Epithelial cell of prostate (primary cell): ENCODE measurements at regions not wholly inside any gene's neighbourhood (a gene's known extent, or its start where the extent isn't known, plus 50 kb on each side); places are given as distances from the start of the nearest gene placed in this dataset.
"Not testable (repeated sequence)": the region's sequence is repeated elsewhere in the genome, so short reads cannot be mapped to it uniquely, and the experiment has no call there.

ENCODE experiments used
- DNase-seq: peaks from one replicate; pipeline ENCODE4 v3.0.0-alpha.2; 2011; ENCODE audit warnings: low read depth, low spot score
- H3K27ac ChIP-seq: fragments of 450-650 bp; 2 replicates; pipeline ENCODE4 v1.5.1; 2017; ENCODE audit warnings: mild to moderate bottlenecking

DNA sequence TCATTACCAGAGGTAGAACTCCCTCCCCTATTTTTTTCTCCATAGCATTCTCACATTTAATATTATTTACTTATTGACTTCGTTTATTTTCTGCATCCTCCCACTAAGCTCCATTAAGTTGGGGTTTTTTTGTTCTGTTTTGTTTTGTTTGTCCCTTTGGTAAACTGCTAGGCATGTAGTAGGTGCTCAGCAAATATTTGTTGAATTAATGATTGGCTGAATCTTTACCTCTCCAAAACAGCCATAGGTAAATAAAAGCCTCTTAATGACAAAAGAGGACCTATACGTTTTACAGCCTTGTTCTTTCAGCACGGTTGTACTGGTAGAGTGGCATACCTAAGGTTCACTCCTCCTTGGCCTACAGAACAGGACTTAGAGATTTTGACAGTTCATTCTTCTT lies 52.0 kb downstream of the PRORP start:
- no peak for DNase-seq
- no peak overlapping the region for H3K27ac ChIP-seq

DNA sequence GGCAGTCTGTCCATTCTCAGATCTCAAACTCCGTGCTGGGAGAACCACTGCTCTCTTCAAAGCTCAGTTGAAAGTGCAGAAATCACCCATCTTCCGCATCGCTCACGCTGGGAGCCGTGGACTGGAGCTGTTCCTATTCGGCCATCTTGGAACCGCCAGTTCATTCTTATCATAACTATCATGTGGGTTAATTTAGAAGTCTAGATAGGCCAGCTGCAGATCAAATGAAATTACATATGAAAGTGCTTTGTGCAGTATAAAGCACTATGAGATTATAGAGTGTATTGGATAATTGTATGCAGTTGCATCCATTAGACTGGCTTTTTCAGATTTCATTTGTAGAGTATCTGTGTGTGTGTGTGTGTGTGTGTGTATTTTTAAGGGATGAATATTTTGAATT lies 57.8 kb downstream of the PRORP start:
- H3K27ac ChIP-seq = no peak overlapping the region
- no peak for DNase-seq

DNA sequence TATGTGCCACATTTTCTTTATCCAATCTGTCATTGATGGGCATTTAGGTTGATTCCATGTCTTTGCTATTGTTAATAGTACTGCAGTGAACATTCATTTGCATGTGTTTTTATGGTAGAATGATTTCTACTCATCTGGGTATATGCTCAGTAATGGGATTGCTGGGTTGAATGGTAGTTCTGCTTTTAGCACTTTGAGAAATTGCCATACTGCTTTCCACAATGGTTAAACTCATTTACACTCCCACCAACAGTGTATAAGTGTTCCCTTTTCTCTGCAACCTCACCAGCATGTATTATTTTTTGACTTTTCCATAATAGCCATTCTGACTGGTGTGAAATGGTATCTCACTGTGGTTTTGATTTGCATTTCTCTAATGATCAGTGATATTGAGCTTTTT lies 62.5 kb downstream of the PRORP start:
- DNase-seq, H3K27ac ChIP-seq: not testable (repeated sequence)

DNA sequence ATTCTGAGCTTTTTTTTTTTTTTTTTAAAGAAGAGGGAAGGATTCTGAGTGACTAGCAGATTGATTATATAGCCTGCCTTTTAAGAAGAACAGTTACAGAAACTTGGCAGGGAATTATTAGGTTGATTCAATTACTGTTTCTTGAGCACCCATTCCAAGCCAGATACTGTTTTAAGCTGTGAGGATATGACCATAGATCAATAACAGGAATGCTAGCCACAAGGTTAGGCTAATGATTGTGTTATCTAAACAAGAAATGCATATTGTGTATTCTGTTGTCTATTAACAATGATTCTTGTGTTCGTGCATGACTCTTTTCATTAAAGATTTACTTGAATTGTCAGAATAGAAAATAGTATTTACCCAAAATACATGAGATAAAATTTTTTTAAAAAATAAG lies 67.1 kb downstream of the PRORP start:
- H3K27ac ChIP-seq = no peak overlapping the region
- no peak for DNase-seq

DNA sequence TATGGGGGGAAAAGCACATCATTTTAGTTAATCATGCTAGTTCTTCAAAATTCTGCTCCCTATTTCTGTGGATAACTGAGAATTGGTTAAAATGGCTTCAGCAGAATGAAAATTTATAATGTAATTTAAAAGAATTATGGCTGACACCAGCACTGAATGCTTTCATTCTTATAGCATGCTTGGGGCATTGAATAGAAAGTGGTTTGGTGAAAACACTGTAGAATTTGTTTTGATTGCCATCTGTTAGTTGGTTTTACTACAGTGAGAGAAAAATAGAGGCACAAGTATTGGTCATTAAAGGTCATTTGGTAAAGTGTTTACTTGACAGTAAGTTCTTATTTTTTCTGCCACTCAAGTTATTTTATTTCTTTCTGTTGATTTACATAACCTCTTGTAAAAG lies 70.8 kb downstream of the PRORP start:
- H3K27ac ChIP-seq = no peak overlapping the region
- DNase-seq = no peak

DNA sequence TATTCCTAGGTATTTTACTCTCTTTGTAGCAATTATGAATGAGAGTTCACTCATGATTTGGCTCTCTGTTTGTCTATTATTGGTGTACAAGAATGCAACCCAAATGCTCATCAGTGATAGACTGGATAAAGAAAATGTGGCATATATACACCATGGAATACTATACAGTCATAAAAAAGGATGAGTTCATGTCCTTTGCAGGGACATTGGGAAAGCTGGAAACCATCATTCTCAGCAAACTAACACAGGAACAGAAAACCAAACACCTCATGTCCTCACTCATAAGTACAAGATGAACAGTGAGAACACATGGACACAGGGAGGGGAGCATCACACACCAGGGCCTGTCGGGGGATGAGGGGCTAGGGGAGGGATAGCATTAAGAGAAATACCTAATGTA lies 71.8 kb downstream of the PRORP start:
- H3K27ac ChIP-seq, DNase-seq: not testable (repeated sequence)

DNA sequence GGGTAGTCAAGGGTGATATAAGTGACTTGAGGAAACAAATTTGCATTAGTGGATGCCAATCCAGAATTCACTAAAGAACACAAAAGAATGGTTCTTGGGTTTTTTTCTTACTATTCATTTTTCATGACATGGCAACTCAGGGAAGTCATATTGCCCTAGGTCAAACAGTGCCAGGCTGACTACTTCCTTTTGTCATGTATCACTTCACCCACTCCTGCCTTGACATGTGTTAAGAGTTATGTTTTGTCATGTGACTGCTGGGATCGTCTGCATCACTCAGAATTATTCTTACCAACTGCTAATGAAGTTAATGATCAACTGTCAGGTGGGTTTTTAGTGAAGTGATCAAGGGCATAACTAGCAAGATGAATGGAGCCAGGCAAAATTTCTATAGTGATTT lies 74.2 kb downstream of the PRORP start:
- peak overlapping the region; percentile 29 for H3K27ac ChIP-seq
- no peak for DNase-seq

DNA sequence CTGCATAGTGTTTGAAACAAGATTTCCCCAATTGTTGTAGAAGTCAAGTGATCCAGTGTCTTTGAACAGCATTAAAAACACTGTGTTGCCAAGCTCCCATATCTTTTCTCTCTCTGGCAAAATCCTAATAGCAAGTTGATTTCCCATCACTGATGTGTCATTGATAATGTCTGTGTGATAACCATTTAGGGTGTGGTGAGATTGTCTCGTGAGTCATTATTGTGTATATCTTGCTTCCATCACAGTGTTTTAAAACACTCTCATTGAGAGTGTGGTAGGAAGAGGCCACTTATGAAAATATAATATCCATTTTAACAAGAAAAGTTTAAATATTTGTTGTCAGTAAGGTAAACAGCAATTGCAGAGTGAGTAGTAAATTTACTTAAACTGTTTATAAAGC lies 74.7 kb downstream of the PRORP start:
- H3K27ac ChIP-seq = peak overlapping the region; percentile 29
- DNase-seq = no peak

DNA sequence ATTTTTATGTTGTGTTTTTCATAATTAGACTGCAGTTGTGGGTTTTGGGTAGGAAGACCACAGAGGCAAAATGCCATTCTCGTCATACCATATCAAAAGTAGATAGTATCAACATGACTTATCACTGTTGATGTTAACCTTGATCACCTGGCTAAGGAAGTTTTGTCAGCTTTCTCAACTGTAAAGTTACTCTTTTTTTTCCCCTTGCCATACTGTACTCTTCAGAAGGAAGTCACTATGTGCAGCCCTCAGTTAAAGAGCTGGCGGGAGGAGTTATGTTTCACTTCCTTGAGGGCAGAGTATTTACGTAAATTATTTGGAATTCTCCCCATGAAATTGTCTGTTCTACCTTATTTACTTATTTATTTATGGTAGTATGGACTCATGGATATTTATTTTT lies 78.7 kb downstream of the PRORP start:
- no peak overlapping the region for H3K27ac ChIP-seq
- no peak for DNase-seq

DNA sequence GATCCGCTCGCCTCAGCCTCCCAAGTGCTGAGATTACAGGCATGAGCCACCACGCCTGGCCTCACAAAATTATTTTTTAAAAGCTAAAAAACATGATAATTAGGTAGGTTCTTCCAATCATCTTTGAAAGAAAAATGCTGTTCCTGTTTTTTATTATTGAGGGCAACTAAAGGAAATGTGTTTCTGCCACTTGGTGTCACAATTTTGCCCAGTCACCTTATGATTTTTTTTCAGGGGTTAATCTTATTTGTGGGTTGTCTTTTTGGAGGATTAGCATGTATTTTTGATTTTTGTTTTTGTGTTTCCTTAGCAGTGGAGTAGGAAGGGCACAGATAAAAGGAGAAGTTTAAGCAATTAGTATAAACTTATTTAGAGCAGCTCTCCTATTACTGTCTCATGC lies 79.8 kb downstream of the PRORP start:
- DNase-seq = no peak
- no peak overlapping the region for H3K27ac ChIP-seq

DNA sequence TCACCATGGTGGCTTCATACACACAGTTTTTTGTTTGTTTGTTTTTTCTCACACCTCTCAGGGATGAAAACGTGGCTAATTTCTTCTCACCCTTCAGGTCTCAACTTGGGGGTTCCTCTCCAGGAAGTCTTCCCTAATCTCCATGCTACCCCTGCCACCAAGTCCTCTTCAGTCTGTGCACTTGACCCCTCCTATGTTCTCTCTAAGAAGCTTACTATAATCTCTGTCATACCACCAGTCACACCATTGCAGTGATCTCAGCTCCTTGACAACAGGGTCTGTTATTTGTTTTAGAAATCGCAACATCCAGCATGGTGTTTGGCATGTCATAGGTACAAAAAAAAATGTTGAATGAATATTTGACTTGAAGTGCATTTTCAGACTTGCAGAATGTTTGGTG lies 83.4 kb downstream of the PRORP start:
- no peak overlapping the region for H3K27ac ChIP-seq
- no peak for DNase-seq

DNA sequence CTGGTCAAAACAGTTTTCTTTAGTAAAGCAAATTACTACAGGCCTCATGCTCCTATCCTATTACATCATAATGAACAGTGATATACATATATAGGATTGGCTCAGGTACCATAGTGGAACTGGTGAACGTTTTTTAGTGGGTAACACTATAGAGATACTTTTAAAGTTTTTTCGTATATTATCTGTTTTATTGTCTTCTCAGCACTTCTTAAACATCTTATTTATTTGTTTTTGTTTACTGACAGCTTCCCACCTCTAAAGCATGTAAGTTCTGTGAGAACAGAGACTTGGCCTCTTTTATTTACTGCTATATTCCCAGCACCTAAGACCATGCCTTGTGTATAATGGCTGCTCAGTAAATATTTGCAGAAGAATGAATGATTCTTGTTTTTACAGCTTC lies 81.1 kb upstream of the PSMA6 start:
- DNase-seq = no peak

DNA sequence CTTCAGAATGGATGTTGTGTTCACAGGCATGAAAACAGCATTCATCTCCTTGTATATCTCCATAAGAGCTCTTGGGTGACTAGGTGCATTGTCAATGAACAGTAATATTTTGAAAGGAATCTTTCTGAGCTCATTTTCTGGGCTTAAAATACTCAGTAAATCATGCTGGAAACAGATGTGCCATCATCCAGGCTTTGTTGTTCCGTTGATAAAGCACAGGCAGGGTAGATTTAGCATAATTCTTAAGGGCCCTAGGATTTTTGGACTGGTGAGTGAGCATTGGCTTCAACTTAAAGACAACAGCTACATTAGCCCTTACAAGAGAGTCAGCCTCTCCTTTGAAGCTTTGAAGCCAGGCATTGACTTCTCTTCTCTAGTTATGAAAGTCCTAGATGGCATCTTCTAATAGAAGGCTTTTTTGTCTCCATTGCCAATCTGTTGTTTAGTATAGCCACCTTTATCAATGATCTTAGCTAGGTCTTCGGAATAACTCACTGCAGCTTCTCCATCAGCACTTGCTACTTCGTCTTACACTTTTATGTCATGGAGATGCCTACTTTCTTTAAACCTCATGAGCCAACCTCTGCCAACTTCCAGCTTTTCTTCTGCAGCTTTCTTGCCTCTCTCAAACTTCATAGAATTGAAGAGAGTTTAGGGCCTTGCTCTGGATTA lies 79.6 kb upstream of the PSMA6 start:
- DNase-seq = no peak
- peak overlapping the region; percentile 91 for H3K27ac ChIP-seq

More for the DNA sequence above, 81.1 kb upstream of the PSMA6 start:
- H3K27ac ChIP-seq = no peak overlapping the region

DNA sequence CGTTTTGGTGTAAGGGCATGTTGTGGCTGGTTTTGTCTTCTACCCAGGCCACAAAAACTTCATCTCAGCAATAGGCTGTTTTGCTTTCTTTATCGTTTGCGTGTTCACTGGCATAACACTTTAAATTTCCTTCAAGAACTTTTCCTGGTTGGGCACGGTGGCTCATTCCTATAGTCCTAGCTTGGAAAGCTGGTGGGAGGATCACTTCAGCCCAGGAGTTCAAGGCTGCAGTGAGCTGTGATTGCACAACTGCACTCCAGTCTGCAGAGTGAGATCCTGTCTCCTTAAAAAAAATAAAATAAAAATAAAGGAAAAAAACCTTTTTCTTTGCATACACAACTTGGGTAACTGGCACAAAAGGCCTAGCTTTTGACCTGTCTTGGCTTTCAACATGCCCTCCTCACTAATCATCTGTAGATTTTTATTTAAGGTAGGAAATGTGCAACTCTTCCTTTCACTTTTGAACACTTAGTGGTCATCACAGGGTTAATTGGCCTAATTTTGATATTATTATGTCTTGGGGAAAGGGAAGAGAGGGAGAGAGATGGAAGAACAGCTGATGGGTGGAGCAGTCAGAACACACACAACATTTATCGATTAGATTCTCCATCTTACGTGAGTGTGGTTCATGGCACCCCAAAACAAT lies 78.9 kb upstream of the PSMA6 start:
- H3K27ac ChIP-seq = peak overlapping the region; percentile 91
- DNase-seq = no peak

DNA sequence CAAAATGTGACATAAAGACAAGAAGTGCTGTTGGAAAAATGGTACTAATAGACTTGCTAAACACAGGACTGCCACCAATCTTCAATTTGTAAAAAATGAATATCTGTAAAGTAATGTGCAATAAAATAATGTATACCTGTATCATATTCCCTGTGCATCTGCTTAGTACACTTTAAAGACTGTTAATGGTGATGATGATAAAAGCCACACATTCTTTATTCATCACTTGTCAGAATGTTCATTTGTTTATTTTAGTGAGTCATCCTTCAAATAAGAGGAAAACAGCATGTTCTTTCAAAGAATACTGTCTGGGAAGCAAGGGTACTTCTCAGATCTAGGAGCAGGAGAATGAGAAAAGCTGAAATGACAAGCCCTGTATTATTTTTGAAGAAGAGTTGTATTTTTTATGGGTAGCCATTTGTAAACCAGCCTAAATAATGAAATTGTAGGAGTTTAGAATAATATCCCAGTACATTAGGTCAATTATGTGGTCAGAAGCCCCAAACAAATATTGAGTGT lies 78.3 kb upstream of the PSMA6 start:
- H3K27ac ChIP-seq = peak overlapping the region; percentile 91
- no peak for DNase-seq

DNA sequence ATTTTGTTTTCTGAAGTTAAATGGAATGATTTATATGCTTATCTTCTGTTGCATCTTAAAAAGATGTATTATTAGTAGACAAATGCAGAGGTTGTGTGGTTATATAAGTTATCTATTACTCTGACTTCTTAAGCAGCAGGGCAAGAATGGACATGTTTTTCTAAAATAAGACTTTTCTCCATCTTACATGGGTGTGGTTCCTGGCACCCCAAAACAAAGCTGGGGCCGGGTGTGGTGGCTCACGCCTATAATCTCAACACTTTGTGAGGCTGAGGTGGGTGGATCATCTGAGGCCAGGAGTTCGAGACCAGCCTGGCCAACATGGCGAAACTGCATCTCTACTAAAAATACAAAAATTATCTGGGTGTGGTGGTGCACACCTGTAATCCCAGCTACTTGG lies 77.8 kb upstream of the PSMA6 start:
- H3K27ac ChIP-seq = peak overlapping the region; percentile 91
- DNase-seq = peak; percentile 73

DNA sequence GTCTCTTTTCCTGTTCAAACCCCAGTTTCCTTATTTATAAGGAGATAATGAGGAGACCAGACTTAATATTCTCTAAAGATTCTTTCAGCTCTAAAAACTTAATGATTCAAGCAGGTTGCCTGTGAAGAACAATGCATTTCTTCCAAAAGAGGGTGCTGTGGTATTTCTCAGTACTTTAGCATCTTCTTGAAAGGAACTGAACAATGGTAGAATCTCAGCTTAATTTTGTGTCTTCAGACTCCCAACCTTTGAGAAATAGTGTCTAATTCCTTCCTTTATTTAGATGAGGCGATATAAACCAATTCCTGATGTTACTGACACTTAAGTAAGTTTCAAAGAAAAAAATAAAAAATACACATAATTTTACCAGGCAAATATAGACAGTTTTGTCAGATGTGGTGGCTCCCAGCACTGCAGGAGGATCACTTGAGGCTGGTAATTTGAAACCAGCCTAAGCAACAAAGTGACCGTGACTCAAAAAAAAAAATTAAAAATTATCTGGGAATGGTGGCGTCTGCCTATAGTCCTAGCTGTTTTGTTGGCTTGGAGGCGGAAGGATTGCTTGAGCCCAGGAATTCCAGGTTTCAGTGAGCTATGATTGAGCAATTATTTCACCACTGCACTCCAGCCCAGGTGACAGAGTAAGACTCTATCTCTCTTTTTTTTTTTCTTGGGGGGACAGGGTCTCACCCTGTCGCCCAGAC lies 76.9 kb upstream of the PSMA6 start:
- DNase-seq = no peak

DNA sequence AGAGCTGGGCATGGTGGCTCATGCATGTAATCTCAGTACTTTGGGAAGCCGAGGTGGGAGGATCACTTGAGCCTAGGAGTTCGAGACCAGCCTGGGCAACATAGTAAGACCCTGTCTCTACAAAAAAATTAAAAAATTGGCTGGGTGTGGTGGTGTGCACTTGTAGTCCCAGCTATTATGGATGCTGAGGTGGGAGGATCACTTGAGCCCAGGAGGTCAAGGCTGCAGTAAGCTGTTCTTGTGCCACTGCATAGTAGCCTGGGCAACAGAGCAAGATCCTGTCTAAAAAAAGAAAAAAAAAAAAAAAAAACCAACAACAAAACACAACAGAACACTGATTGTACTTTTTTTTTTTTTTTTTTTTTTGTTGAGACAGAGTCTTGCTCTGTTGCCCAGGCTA lies 74.0 kb upstream of the PSMA6 start:
- H3K27ac ChIP-seq, DNase-seq: not testable (repeated sequence)

More for the DNA sequence above, 76.9 kb upstream of the PSMA6 start:
- peak overlapping the region; percentile 91 for H3K27ac ChIP-seq

DNA sequence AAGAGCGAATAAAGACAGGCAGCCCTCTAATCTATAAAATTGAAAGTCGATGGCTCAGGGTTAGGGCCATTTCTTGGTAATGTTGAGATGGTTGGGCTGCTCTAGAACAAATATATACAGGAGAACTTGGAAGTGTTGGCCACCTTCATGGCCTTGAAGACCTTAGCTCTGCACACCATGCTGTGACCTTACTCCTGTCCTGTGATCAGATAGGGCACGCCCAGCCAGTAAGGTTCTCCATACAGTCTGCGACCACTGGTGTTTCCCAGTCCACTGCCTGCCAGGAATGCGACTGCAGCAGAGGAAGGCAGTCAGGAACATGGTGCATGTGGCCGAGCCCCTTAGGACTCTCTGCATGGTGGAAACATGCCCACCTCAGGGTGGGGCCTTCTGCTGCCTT lies 73.2 kb upstream of the PSMA6 start:
- DNase-seq = no peak
- H3K27ac ChIP-seq = no peak overlapping the region

DNA sequence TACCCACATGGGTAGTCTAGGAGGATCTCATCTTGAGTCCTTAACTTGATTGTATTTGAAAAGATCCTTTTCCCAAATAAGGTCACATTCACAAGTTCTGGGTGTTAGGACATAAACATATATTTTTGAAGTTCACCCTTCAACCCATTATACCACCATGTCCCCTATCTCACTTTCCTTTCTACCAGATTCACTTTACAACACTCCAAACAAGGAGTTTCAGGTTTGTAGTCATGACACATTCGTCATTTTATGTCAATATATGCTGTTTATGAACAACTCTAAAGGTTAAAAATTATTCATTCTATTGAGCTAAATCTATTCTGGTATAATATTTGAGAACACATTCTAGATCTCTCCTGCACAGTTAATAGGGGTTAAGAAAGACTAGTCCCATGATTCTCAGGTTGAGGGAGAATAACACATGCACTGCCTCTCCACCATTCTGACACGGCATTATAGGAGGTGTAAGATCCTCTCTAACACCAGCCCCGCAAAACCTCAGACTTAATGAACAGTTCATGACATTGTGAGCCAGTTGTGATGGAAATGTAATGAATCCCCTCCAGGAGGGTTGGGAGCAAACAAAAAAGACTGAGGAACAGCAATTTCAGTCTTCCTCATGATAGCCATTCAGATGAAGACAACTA lies 72.0 kb upstream of the PSMA6 start:
- no peak for DNase-seq
- H3K27ac ChIP-seq = no peak overlapping the region

DNA sequence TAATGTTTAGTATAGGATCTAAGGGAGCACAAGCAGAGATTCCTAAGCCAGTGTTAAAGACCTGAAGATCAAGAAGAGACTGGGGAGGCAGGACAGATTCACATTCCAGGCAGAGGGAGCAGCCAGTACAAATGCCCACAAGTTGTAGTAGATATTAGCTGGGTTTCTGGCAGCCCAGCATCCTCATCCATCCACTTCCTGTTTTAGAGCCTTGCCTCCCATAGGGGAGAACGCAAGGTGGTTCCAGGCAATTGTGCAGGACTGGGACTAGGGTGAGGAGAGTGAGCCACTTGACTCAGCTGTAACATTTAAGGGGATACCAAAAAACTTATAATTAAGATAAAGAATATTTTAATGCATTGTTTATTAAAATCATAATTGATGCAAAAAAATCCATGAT lies 71.3 kb upstream of the PSMA6 start:
- H3K27ac ChIP-seq = no peak overlapping the region
- DNase-seq = no peak
